Psoas muscle (tissue), 7 donors: ENCODE measurements at regions not wholly inside any gene's neighbourhood (a gene's known extent, or its start where the extent isn't known, plus 50 kb on each side); places are given as distances from the start of the nearest gene placed in this dataset.

ENCODE experiments used
- ATAC-seq, 4 donors: fragments of 200-7000 bp; cut with Tn5 transposase; one replicate each; pipeline ENCODE4 v1.9.1; 2020; ENCODE audit warnings: moderate library complexity in 3 of 4, mild to moderate bottlenecking in 2 of 4
- DNase-seq, 2 donors: peaks; one replicate each; pipeline ENCODE4 v3.0.0-alpha.2; 2020
- H3K27ac ChIP-seq: fragments of 200-600 bp; one replicate; pipeline ENCODE4 v1.8.0; 2022
- H3K27me3 ChIP-seq, 3 donors: fragments of 200-600 bp in 1 of 3; one replicate each; pipeline versions ENCODE4 v1.6.1 to v1.8.0; 2013 to 2022; ENCODE audit warnings: low read length in 2 of 3, mild to moderate bottlenecking in 2 of 3, moderate library complexity in 1 of 3; ENCODE audit not compliant: insufficient read depth in 3 of 3
- H3K36me3 ChIP-seq, 2 donors: fragments of 200-600 bp in 1 of 2; one replicate each; pipeline versions ENCODE4 v1.6.1 to v1.8.0; 2013 to 2022; ENCODE audit warnings: low read depth in 1 of 2, mild to moderate bottlenecking in 1 of 2, moderate library complexity in 1 of 2; ENCODE audit not compliant: insufficient read depth in 1 of 2
- H3K4me1 ChIP-seq: fragments of 200-600 bp; one replicate; pipeline ENCODE4 v1.8.0; 2022
- H3K4me3 ChIP-seq: fragments of 200-600 bp; one replicate; pipeline ENCODE4 v1.8.0; 2022; ENCODE audit warnings: mild to moderate bottlenecking
- H3K9me3 ChIP-seq: fragments of 200-600 bp; one replicate; pipeline ENCODE4 v1.8.0; 2022
- CTCF ChIP-seq: fragments of 200-600 bp; IDR thresholded peaks from one replicate; pipeline ENCODE4 v1.8.0; 2022; ENCODE audit warnings: antibody characterized with exemption
- WGBS, 3 donors: extraction: QIAGEN DNeasy Blood & Tissue Kit; methylation state at CpG; one replicate each; pipeline versions ENCODE4 v1.1.6 to v1.1.7; 2013; 5-methylcytosine and 5-hydroxymethylcytosine counted together
- intact Hi-C, 2 donors: fragments of 100-400 bp; cut with DNase I; formaldehyde crosslinking; loops; one replicate each; pipeline versions ENCODE4 v1.11.0 to v1.14.2; 2022
- donor health status: healthy with polysubstance abuse.
- donor health status: DM: no; HTN: no; CAD: no; lungs with moderate emphysema.
- donor health status: Bipolar disorder and iron deficiency.
- donor health status: healthy.
- donor health status: DM: yes; HTN: yes; CAD: no.
- donor health status: DM: no; HTN: no; CAD: no.
- donor health status: DM: yes; HTN: yes; CAD: no.

DNA sequence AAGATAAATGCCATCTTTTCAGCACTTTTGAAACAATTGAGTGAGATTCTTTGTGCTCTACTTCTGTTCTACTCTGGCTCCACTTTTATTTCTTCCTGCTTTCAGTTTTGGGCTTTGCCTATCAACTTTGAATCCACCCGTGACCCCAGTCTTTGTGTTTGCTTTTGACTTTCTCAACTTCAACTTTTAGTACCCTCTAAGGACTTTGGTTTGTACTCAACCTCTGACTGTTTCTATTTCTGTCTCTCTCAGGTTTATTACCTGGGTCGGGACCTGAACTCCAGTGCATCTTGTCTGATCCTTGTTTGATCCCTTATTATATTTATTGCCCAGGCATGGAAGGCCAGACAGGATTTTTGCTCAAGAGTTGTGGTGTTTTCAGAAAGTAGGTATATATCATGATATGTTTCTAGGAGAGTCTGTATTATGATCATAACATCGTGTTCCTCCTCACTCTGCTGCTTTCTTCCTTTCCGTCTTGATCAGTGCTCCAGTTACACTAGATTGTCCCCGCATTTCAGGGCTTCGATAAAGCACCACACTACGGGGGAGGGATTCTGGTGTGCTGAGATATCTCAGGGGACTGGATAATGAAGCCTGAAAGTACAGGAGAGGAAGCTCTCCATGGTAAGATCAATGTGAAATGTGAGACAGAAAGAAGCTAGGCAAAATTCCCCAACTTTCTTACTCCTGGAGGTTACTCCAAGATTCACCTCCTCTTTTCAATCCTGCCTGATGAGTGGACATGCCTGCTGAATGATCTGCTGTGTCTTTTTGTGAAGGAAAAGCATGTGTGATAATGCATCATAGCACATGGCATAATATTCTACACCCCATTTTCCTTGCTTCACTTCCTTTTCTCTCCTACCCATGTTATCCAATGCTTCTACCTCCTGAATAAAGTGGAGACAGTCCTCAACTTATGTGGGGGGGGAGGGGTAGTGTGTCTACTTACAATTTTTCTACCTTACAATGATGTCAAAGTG lies 155.5 kb upstream of the GRIN3A start:
- TF ChIP-seq CTCF: no peak
- H3K4me1 ChIP-seq: no peaks in the 10 kb centered on the region
- DNase-seq (no peak), ATAC-seq (no peak)
- H3K4me3 ChIP-seq: no peak overlapping the region
- H3K27ac ChIP-seq: no peak overlapping the region
- WGBS, 3 donors: 44 to 51% (median 49%) methylated on average over 7 of the region's 7 CpGs
- H3K27me3 ChIP-seq: no peaks in the 10 kb centered on the region
- no peaks in the 10 kb centered on the region for H3K36me3 ChIP-seq
- intact Hi-C loops: no loop called here
- H3K9me3 ChIP-seq: no peaks in the 10 kb centered on the region

DNA sequence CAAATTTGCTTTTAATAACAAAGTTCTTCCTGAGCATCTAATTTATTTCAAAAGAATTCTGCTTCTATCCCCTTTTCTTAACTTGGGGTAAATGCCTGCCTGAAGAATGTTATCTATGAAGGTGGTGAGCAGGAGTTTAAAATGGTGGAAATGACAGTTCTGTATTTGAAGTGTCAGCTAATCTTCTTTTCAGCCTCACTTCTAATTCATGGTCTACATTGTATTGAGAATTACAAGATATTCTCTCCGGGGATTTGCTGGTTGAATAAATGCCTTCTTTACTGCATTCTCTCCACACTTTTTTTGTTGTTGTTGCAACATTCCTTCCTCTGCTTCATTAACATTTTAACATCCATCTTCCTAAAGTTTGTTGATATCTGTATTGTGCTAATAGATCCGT lies 143.1 kb upstream of the GRIN3A start:
- 77 to 80% (median 77%) methylated on average over 2 of the region's 2 CpGs for WGBS, 3 donors
- no peaks in the 10 kb centered on the region for H3K4me1 ChIP-seq
- DNase-seq (no peak), ATAC-seq (no peak)
- TF ChIP-seq CTCF: no peak
- no peak overlapping the region for H3K27ac ChIP-seq
- no peaks in the 10 kb centered on the region for H3K9me3 ChIP-seq
- no peak overlapping the region for H3K4me3 ChIP-seq
- intact Hi-C loops: no loop called here
- no peaks in the 10 kb centered on the region for H3K36me3 ChIP-seq
- H3K27me3 ChIP-seq: no peaks in the 10 kb centered on the region

DNA sequence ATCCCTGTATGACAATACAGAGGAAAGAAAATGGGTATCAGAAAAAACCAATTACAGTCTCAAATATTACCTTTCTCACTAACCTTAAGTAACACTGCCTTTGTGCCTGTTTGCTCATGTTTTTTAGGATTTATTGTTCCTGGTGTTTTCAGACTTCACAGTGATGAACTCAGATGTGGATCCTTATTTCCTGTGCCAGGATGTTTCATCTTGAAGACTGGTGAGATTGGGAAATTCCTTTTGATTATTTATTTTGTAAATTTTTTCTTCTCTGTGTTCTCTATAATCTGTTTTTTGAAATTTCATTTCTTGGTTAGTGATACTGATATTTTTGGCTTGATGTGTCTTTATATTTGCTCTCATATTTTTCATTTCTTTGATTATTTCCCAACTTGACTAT lies 142.4 kb upstream of the GRIN3A start:
- ATAC-seq: no peak

GRCh38 chr9:101878734-101879133 lies 140.3 kb upstream of the GRIN3A start:
- Histone ChIP-seq H3K9me3 (no peaks in the 10 kb centered on the region), H3K4me3 (no peak overlapping the region), H3K36me3 (no peaks in the 10 kb centered on the region), H3K4me1 (no peaks in the 10 kb centered on the region), H3K27ac (no peak overlapping the region), H3K27me3 (no peaks in the 10 kb centered on the region)
- TF ChIP-seq CTCF: no peak
- ATAC-seq (no peak), DNase-seq (no peak)
- 28 to 32% (median 29%) methylated on average over 4 of the region's 4 CpGs for WGBS, 3 donors
- intact Hi-C loops: no loop called here

More for the DNA sequence above, 142.4 kb upstream of the GRIN3A start:
- Histone ChIP-seq H3K4me1 (no peaks in the 10 kb centered on the region), H3K36me3 (no peaks in the 10 kb centered on the region), H3K27me3 (no peaks in the 10 kb centered on the region), H3K27ac (no peak overlapping the region), H3K9me3 (no peaks in the 10 kb centered on the region), H3K4me3 (no peak overlapping the region)
- DNase-seq: no peak
- TF ChIP-seq CTCF: no peak
- intact Hi-C loops: no loop called here
